ENCODE measurements at regions not wholly inside any gene's neighbourhood (a gene's known extent, or its start where the extent isn't known, plus 50 kb on each side); places are given as distances from the start of the nearest gene placed in this dataset.
A peak's percentile ranks its signal among the peaks of the same experiment; 100 is the strongest.

DNA sequence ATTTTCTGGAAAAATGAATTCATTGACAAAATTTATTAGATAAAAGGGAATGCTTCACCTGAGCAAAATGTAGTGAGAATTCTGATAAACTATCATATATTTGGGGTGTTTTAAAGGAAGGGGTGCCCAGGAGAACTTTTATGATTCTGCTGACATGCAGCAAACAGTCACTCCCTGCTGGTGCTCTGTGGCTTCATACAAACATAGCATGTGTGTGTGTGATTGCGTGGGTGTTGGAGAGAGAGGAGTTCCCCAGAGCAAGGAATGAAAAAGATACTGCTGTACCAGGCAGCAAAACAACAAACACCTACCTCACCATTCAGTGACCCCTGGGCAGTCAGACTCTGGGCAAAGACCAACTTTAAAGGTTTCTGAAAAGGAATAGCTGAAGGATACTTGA lies 546.7 kb downstream of the RFC3 start:
- no peaks in the 10 kb centered on the region for H3K36me3 ChIP-seq (ENCODE audit: control insufficient read depth, insufficient read depth, low read length)
- dilution Hi-C loops (cut with HindIII; ENCODE audit: low sequenced_read_pairs, unreplicated experiment) (no loop called here), in situ Hi-C loops (cut with MboI; ENCODE audit: low sequenced_read_pairs) (no loop called here), intact Hi-C loops (cut with micrococcal nuclease) (no loop called here)
- no peak overlapping the region for H3K56ac ChIP-seq (ENCODE audit: extremely low read depth, insufficient read depth, low read length)
- WGBS, 2 experiments (ENCODE audit: extremely low coverage in 2 of 2, insufficient read length in 1 of 2) = no CpG with 5 or more reads among the region's 1 CpG
- no peak overlapping the region for H3K23ac ChIP-seq (ENCODE audit: low read depth, low read length)
- no peak overlapping the region for H3K9ac ChIP-seq (ENCODE audit: low read depth, low read length)
- no peak overlapping the region for H3K14ac ChIP-seq (replicated peaks; ENCODE audit: low read depth, low read length)
- BruUV-seq (replicated peaks) = no TSS peak
- H3K27ac ChIP-seq (ENCODE audit: insufficient read depth, low read length) = no peak overlapping the region
- no peak overlapping the region for H2BK20ac ChIP-seq (ENCODE audit: low read depth, low read length)
- H3K27me3 ChIP-seq (ENCODE audit: control insufficient read depth, insufficient read depth, low read length) = no peaks in the 10 kb centered on the region
- H3K4ac ChIP-seq (ENCODE audit: low read depth, low read length) = no peak overlapping the region
- no peak overlapping the region for H3K4me2 ChIP-seq (ENCODE audit: low read depth, low read length)
- no peaks in the 10 kb centered on the region for H3K79me1 ChIP-seq (ENCODE audit: low read depth in 1 of 2, low read length in 2 of 2)
- H2BK15ac ChIP-seq (ENCODE audit: low read depth, low read length) = no peak overlapping the region
- H4K8ac ChIP-seq (ENCODE audit: low read depth in 2 of 2, low read length in 2 of 2) = no peak overlapping the region
- H2AK5ac ChIP-seq (ENCODE audit: low read depth, low read length) = no peak overlapping the region
- no peak overlapping the region for H2AK9ac ChIP-seq (replicated peaks; ENCODE audit: low read depth, low read length, poor library complexity)
- TF ChIP-seq POLR2A (IDR thresholded peaks at IDR 0.05; ENCODE audit: low read depth, low read length) = no peak
- no peak for TF ChIP-seq MAFK (IDR thresholded peaks at IDR 0.05; ENCODE audit: low read depth, low read length)
- TF ChIP-seq BHLHE40 (IDR thresholded peaks at IDR 0.05; ENCODE audit: low read depth, low read length) = no peak
- TF ChIP-seq, protein P1, sequence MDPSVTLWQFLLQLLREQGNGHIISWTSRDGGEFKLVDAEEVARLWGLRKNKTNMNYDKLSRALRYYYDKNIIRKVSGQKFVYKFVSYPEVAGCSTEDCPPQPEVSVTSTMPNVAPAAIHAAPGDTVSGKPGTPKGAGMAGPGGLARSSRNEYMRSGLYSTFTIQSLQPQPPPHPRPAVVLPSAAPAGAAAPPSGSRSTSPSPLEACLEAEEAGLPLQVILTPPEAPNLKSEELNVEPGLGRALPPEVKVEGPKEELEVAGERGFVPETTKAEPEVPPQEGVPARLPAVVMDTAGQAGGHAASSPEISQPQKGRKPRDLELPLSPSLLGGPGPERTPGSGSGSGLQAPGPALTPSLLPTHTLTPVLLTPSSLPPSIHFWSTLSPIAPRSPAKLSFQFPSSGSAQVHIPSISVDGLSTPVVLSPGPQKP (IDR thresholded peaks at IDR 0.05; ENCODE audit: borderline replicate concordance, low read depth, low read length) = no peak
- no peak for TF ChIP-seq CHD1 (IDR thresholded peaks at IDR 0.05; ENCODE audit: low read depth, low read length)
- no peak for TF ChIP-seq RAD21 (IDR thresholded peaks at IDR 0.05; ENCODE audit: low read length)
- no peak for TF ChIP-seq RFX5 (IDR thresholded peaks at IDR 0.05; ENCODE audit: low read depth, low read length)
- no peak for TF ChIP-seq SMC3 (IDR thresholded peaks at IDR 0.05; ENCODE audit: low read depth, low read length)
- TF ChIP-seq CEBPB (IDR thresholded peaks at IDR 0.05; ENCODE audit: low read depth, low read length) = no peak
- no peak for TF ChIP-seq RCOR1 (IDR thresholded peaks at IDR 0.05; ENCODE audit: insufficient replicate concordance, low read length)
- TF ChIP-seq, protein P2, sequence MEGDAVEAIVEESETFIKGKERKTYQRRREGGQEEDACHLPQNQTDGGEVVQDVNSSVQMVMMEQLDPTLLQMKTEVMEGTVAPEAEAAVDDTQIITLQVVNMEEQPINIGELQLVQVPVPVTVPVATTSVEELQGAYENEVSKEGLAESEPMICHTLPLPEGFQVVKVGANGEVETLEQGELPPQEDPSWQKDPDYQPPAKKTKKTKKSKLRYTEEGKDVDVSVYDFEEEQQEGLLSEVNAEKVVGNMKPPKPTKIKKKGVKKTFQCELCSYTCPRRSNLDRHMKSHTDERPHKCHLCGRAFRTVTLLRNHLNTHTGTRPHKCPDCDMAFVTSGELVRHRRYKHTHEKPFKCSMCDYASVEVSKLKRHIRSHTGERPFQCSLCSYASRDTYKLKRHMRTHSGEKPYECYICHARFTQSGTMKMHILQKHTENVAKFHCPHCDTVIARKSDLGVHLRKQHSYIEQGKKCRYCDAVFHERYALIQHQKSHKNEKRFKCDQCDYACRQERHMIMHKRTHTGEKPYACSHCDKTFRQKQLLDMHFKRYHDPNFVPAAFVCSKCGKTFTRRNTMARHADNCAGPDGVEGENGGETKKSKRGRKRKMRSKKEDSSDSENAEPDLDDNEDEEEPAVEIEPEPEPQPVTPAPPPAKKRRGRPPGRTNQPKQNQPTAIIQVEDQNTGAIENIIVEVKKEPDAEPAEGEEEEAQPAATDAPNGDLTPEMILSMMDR (conservative IDR thresholded peaks at IDR 0.05; ENCODE audit: low read depth, low read length) = no peak
- no peak for TF ChIP-seq MAZ (IDR thresholded peaks at IDR 0.05; ENCODE audit: borderline replicate concordance, low read depth, low read length)
- no peak overlapping the region for H4K91ac ChIP-seq (ENCODE audit: insufficient read depth, low read depth, low read length)
- H2AFZ ChIP-seq (replicated peaks; ENCODE audit: low read length, poor library complexity) = no peak overlapping the region
- DNase-seq = peak; percentile 16
- CTCF ChIA-PET = no interaction called here
- no peaks in the 10 kb centered on the region; the same call in 1 of the 2 replicates for H3K9me1 ChIP-seq (ENCODE audit: insufficient read depth, low read length)
- ATAC-seq (ENCODE audit: low read depth) = no peak
- H3K9me3 ChIP-seq (ENCODE audit: control insufficient read depth, insufficient read depth, low read length) = no peaks in the 10 kb centered on the region
- no peak overlapping the region for H4K5ac ChIP-seq (ENCODE audit: low read depth, low read length)
- no peak overlapping the region for H3K4me3 ChIP-seq (ENCODE audit: insufficient read depth, low read depth, low read length)
- POLR2A ChIA-PET (ENCODE audit: unreplicated experiment) = no interaction called here
- no peak overlapping the region for H2BK5ac ChIP-seq (ENCODE audit: low read depth, low read length, poor library complexity, severe bottlenecking)
- H3K18ac ChIP-seq (ENCODE audit: low read depth, low read length) = no peak overlapping the region
- H2BK120ac ChIP-seq (ENCODE audit: low read depth, low read length) = no peak overlapping the region
- H4K20me1 ChIP-seq (ENCODE audit: insufficient read depth, low read length) = no peaks in the 10 kb centered on the region
- H3K4me1 ChIP-seq (ENCODE audit: control insufficient read depth, insufficient read depth, low read length) = no peaks in the 10 kb centered on the region; the same call in 1 of the 2 replicates

Data from IMR-90 (cell line).